OCI-LY1 (cell line): ENCODE measurements at regions not wholly inside any gene's neighbourhood (a gene's known extent, or its start where the extent isn't known, plus 50 kb on each side); places are given as distances from the start of the nearest gene placed in this dataset.

Source experiments
- H2AFZ ChIP-seq: fragments of 200-600 bp; sonication (generic), shearing (Covaris generic); 2 replicates; pipeline ENCODE4 v1.6.0; 2014; ENCODE audit warnings: antibody characterized with exemption, mild to moderate bottlenecking, low read length
- H3F3A ChIP-seq: fragments of 200-600 bp; sonication (generic), shearing (Covaris generic); 2 replicates; pipeline ENCODE4 v1.6.0; 2014; ENCODE audit warnings: mild to moderate bottlenecking, antibody characterized with exemption, low read length, moderate library complexity; ENCODE audit not compliant: insufficient read depth
- H3K27ac ChIP-seq: fragments of 200-600 bp; sonication (generic); 2 replicates; pipeline ENCODE4 v1.5.1; 2014; ENCODE audit warnings: low read length, mixed run types, mild to moderate bottlenecking, low read depth; ENCODE audit not compliant: poor library complexity, severe bottlenecking
- H3K27me3 ChIP-seq: fragments of 200-600 bp; sonication (generic); 2 replicates; pipeline ENCODE4 v1.6.0; 2014; ENCODE audit warnings: antibody characterized with exemption, mild to moderate bottlenecking, low read length, moderate library complexity; ENCODE audit not compliant: insufficient read depth
- H3K36me3 ChIP-seq: fragments of 200-600 bp; sonication (generic); 2 replicates; pipeline ENCODE4 v1.6.1; 2014; ENCODE audit warnings: mild to moderate bottlenecking, antibody characterized with exemption, low read length, moderate library complexity, mixed read lengths; ENCODE audit not compliant: insufficient read depth
- H3K4me1 ChIP-seq: fragments of 200-600 bp; sonication (generic); 2 replicates; pipeline ENCODE4 v1.5.1; 2014; ENCODE audit warnings: mild to moderate bottlenecking, low read length, moderate library complexity; ENCODE audit not compliant: insufficient read depth, severe bottlenecking
- H3K4me2 ChIP-seq: fragments of 200-600 bp; sonication (generic), shearing (Covaris generic); 2 replicates; pipeline ENCODE4 v1.6.1; 2014; ENCODE audit warnings: low read length
- H3K4me3 ChIP-seq: fragments of 200-600 bp; sonication (generic); 2 replicates; pipeline ENCODE4 v1.5.1; 2014; ENCODE audit warnings: low read length, low read depth, mild to moderate bottlenecking, mixed read lengths; ENCODE audit not compliant: poor library complexity, severe bottlenecking
- H3K79me2 ChIP-seq: fragments of 200-600 bp; shearing (Covaris generic); 2 replicates; pipeline ENCODE4 v1.6.1; 2016; ENCODE audit warnings: mixed run types, low read length, mixed read lengths; ENCODE audit not compliant: insufficient read depth
- H3K9ac ChIP-seq: fragments of 200-600 bp; sonication (generic), shearing (Covaris generic); 2 replicates; pipeline ENCODE4 v1.6.1; 2014; ENCODE audit warnings: mild to moderate bottlenecking, low read length, mixed read lengths
- H3K9me2 ChIP-seq: fragments of 200-600 bp; sonication (generic), shearing (Covaris generic); 2 replicates; pipeline ENCODE4 v1.6.1; 2014; ENCODE audit warnings: low read depth, mild to moderate bottlenecking, low read length, mixed read lengths
- H3K9me3 ChIP-seq: fragments of 200-600 bp; shearing (Covaris generic); 2 replicates; pipeline ENCODE4 v1.6.1; 2014; ENCODE audit warnings: low read length, mixed read lengths
- H4K20me1 ChIP-seq: fragments of 200-600 bp; sonication (generic), shearing (Covaris generic); 2 replicates; pipeline ENCODE4 v1.6.0; 2016; ENCODE audit warnings: mild to moderate bottlenecking, low read length; ENCODE audit not compliant: insufficient read depth
- EZH2 ChIP-seq: fragments of 200-600 bp; sonication (generic), shearing (Covaris generic); IDR thresholded peaks from 2 replicates; pipeline ENCODE4 v1.8.0; 2017; ENCODE audit warnings: borderline replicate concordance, mixed run types, mild to moderate bottlenecking, antibody characterized with exemption, low read length, moderate library complexity, mixed read lengths
- TF ChIP-seq, protein P1 (sequence below): fragments of 200-600 bp; sonication (generic), shearing (Covaris generic); IDR thresholded peaks from 2 replicates; pipeline ENCODE4 v1.5.1; 2017; ENCODE audit warnings: mild to moderate bottlenecking, antibody characterized with exemption, low read length, moderate library complexity, mixed read lengths

DNA sequence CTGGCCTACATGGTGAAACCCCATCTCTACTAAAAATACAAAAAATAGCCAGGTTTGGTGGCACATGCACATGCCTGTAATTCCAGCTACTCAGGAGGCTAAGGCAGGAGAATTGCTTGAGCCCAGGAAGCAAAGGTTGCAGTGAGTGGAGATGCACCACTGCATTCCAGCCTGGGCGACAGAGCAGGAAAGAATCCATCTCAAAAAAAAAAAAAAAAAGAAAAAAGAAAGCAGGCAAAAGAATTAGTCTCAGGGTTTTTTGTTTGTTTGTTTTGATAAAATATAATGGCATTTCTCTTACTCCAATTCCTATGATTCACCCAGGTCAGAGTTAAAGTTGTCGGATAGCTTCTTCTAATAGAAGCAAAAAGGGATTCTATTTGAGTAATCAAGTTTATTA, 67.0 kb upstream of the ATG10 start:
- Histone ChIP-seq H3K36me3 (no peaks in the 10 kb centered on the region), H3K4me2 (no peak overlapping the region), H3K4me1 (peaks cover 21% of the 10 kb centered on the region), H4K20me1 (no peaks in the 10 kb centered on the region), H3K9me3 (no peaks in the 10 kb centered on the region), H3K79me2 (no peaks in the 10 kb centered on the region), H3K27me3 (no peaks in the 10 kb centered on the region), H3F3A (no peaks in the 10 kb centered on the region), H3K9me2 (no peaks in the 10 kb centered on the region), H3K27ac (no peak overlapping the region), H2AFZ (no peak overlapping the region), H3K4me3 (no peak overlapping the region), H3K9ac (no peak overlapping the region)
- TF ChIP-seq, protein P1, sequence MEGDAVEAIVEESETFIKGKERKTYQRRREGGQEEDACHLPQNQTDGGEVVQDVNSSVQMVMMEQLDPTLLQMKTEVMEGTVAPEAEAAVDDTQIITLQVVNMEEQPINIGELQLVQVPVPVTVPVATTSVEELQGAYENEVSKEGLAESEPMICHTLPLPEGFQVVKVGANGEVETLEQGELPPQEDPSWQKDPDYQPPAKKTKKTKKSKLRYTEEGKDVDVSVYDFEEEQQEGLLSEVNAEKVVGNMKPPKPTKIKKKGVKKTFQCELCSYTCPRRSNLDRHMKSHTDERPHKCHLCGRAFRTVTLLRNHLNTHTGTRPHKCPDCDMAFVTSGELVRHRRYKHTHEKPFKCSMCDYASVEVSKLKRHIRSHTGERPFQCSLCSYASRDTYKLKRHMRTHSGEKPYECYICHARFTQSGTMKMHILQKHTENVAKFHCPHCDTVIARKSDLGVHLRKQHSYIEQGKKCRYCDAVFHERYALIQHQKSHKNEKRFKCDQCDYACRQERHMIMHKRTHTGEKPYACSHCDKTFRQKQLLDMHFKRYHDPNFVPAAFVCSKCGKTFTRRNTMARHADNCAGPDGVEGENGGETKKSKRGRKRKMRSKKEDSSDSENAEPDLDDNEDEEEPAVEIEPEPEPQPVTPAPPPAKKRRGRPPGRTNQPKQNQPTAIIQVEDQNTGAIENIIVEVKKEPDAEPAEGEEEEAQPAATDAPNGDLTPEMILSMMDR = no peak
- no peak for TF ChIP-seq EZH2

DNA sequence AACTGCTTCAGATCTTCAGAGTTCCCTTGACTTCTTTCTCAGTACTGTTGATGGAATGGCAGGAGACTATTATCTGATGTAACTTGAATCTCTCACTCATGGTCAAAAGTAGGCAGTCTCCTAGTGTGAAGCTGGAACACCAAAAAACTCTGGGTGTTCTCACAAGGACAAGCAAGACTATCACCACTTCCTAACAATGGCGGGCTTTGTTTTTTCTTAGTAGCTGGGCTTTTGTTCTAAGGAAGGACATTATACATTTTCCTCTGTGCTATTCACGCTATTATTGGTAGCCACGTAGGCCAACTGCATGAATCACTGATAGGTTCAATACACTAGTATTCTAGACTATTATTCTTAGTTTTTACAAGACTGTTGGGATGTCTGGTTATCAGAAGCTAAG, 67.7 kb upstream of the ATG10 start:
- no peaks in the 10 kb centered on the region for H3K9me2 ChIP-seq
- no peaks in the 10 kb centered on the region for H3F3A ChIP-seq
- no peaks in the 10 kb centered on the region for H4K20me1 ChIP-seq
- no peak overlapping the region for H3K27ac ChIP-seq
- H3K27me3 ChIP-seq = no peaks in the 10 kb centered on the region
- no peak overlapping the region for H3K9ac ChIP-seq
- no peak overlapping the region for H3K4me3 ChIP-seq
- TF ChIP-seq EZH2 = no peak
- TF ChIP-seq, protein P1 = no peak
- no peak overlapping the region for H3K4me2 ChIP-seq
- no peak overlapping the region for H2AFZ ChIP-seq
- H3K9me3 ChIP-seq = no peaks in the 10 kb centered on the region
- H3K4me1 ChIP-seq = peaks cover 14% of the 10 kb centered on the region
- no peaks in the 10 kb centered on the region for H3K79me2 ChIP-seq
- H3K36me3 ChIP-seq = no peaks in the 10 kb centered on the region

DNA sequence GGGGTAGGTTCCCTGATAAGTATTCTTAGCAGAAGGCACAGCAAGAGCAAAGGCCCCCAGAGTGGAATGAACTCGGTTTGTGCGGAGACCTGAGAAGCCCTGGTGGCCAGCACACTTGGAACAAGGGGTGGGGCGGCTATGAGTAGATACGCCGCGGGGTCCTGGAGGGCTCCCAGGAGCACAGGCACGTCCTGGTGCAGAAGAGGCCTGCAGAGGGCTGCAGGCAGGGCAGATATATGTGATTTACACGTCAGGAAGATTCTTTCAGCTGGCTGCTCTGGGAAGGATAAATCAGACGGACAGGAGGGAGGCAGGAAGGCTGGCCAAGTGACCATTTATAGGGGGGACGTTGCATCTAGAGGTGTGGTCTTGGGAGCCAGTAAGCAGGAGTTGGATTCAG, 70.2 kb upstream of the ATG10 start:
- H3K4me3 ChIP-seq = no peak overlapping the region
- H3K9me2 ChIP-seq = no peaks in the 10 kb centered on the region
- no peaks in the 10 kb centered on the region for H3K79me2 ChIP-seq
- H3K27ac ChIP-seq = no peak overlapping the region
- H4K20me1 ChIP-seq = no peaks in the 10 kb centered on the region
- H3K36me3 ChIP-seq = no peaks in the 10 kb centered on the region
- H3F3A ChIP-seq = no peaks in the 10 kb centered on the region
- H3K4me1 ChIP-seq = no peaks in the 10 kb centered on the region
- TF ChIP-seq, protein P1 = no peak
- no peak for TF ChIP-seq EZH2
- H2AFZ ChIP-seq = no peak overlapping the region
- no peak overlapping the region for H3K4me2 ChIP-seq
- H3K9ac ChIP-seq = no peak overlapping the region
- H3K9me3 ChIP-seq = no peaks in the 10 kb centered on the region
- no peaks in the 10 kb centered on the region for H3K27me3 ChIP-seq
